K562 (cell line): ENCODE measurements at regions not wholly inside any gene's neighbourhood (a gene's known extent, or its start where the extent isn't known, plus 50 kb on each side); places are given as distances from the start of the nearest gene placed in this dataset.

Experiments
- BRF2 ChIP-seq: IDR thresholded peaks from 3 replicates; pipeline ENCODE4 v1.6.1; 2011; ENCODE audit warnings: borderline replicate concordance, mild to moderate bottlenecking; ENCODE audit not compliant: insufficient read length, insufficient read depth
- CHCHD3 ChIP-seq: fragments of 250-450 bp; sonication (Bioruptor Pico); IDR thresholded peaks from 2 replicates; pipeline ENCODE4 v2.1.2; 2022; ENCODE audit warnings: mild to moderate bottlenecking
- ELF1 ChIP-seq: fragments of 200-800 bp; sonication (Bioruptor generic); IDR thresholded peaks from 2 replicates; pipeline ENCODE4 v1.6.1; 2016; ENCODE audit warnings: missing genetic modification characterization, missing compliant biosample characterization
- FOXK1 ChIP-seq: sonication (generic); formaldehyde crosslinking; IDR thresholded peaks from 2 replicates; pipeline ENCODE4 v1.8.0; 2022; ENCODE audit warnings: missing genetic modification reagents, mild to moderate bottlenecking, borderline replicate concordance
- FOXM1 ChIP-seq, 2 experiments: fragments of 450-650 bp in 1 of 2; sonication (generic) in 1 of 2; formaldehyde crosslinking in 1 of 2; IDR thresholded peaks; 2 replicates each; pipeline versions ENCODE4 v1.6.1 to v1.9.0; 2017 to 2022; ENCODE audit warnings: low read depth in 2 of 2, mild to moderate bottlenecking in 2 of 2, missing genetic modification reagents in 1 of 2, moderate library complexity in 1 of 2
- GATA2 ChIP-seq: sonication (generic); formaldehyde crosslinking; IDR thresholded peaks from 2 replicates; pipeline ENCODE4 v1.4.0; 2020; ENCODE audit warnings: mild to moderate bottlenecking, missing genetic modification reagents
- MECOM ChIP-seq: fragments of 250-450 bp; sonication (Bioruptor Pico); IDR thresholded peaks from 2 replicates; pipeline ENCODE4 v1.8.0; 2022; ENCODE audit warnings: inconsistent platforms
- NR4A1 ChIP-seq, 2 experiments: fragments of 250-450 bp in 1 of 2; fragments of 450-650 bp in 1 of 2; sonication (Bioruptor Pico) in 1 of 2; IDR thresholded peaks; 2 replicates each; pipeline versions ENCODE4 v1.4.0 to v1.6.1; 2016 to 2020; ENCODE audit warnings: mild to moderate bottlenecking in 2 of 2, missing compliant biosample characterization in 1 of 2, missing genetic modification characterization in 1 of 2, moderate library complexity in 1 of 2
- PHF21A ChIP-seq: fragments of 450-650 bp; IDR thresholded peaks from 2 replicates; pipeline ENCODE4 v1.6.1; 2017; ENCODE audit warnings: low read depth, borderline replicate concordance
- POLR2AphosphoS2 ChIP-seq: IDR thresholded peaks from 2 replicates; pipeline ENCODE4 v1.6.1; 2012; ENCODE audit warnings: low read length, improper control_type of control experiment
- SOX6 ChIP-seq: fragments of 450-650 bp; IDR thresholded peaks from 2 replicates; pipeline ENCODE4 v1.6.1; 2014; ENCODE audit warnings: mild to moderate bottlenecking
- TCF7 ChIP-seq: sonication (generic); IDR thresholded peaks from 2 replicates; pipeline ENCODE4 v1.6.1; 2016; ENCODE audit warnings: antibody characterized with exemption, borderline replicate concordance
- THRA ChIP-seq: fragments of 450-650 bp; IDR thresholded peaks from 2 replicates; pipeline ENCODE4 v1.6.1; 2017; ENCODE audit warnings: mild to moderate bottlenecking, moderate library complexity
- USF2 ChIP-seq: sonication (generic); formaldehyde crosslinking; IDR thresholded peaks from 2 replicates; pipeline ENCODE4 v1.5.0; 2020; ENCODE audit warnings: missing genetic modification reagents
- ZNF280B ChIP-seq: fragments of 250-450 bp; sonication (Bioruptor Pico); IDR thresholded peaks from 2 replicates; pipeline ENCODE4 v1.5.1; 2021; ENCODE audit warnings: mild to moderate bottlenecking
- ZNF511 ChIP-seq: sonication (generic); formaldehyde crosslinking; IDR thresholded peaks from 2 replicates; pipeline ENCODE4 v1.8.0; 2022; ENCODE audit warnings: mild to moderate bottlenecking, missing genetic modification reagents
- ZNF592 ChIP-seq: fragments of 450-650 bp; IDR thresholded peaks from 2 replicates; pipeline ENCODE4 v1.6.1; 2017; ENCODE audit warnings: antibody characterized with exemption, mild to moderate bottlenecking
- ZNF717 ChIP-seq: fragments of 250-450 bp; sonication (Bioruptor Pico); IDR thresholded peaks from 2 replicates; pipeline ENCODE4 v1.5.0; 2021

GRCh38 chr5:94094793-94095441 lies 353.5 kb upstream of the POU5F2 start (continued):
- TF ChIP-seq ELF1 (tag) (no peak), ZNF717 (CRISPR knock-in tag) (no peak), NR4A1 (CRISPR knock-in tag; IDR thresholded peaks at IDR 0.05) (no peak), NR4A1 (tag; IDR thresholded peaks at IDR 0.05) (no peak; the same call in 1 of the 2 replicates), FOXK1 (CRISPR knock-in tag) (no peak), USF2 (no peak), POLR2AphosphoS2 (no peak), MECOM (CRISPR knock-in tag) (no peak), SOX6 (peak; percentile 86), ZNF280B (CRISPR knock-in tag) (no peak), PHF21A (no peak), BRF2 (no peak), GATA2 (CRISPR knock-in tag) (peak; percentile 73; the same call in 1 of the 2 replicates), CHCHD3 (CRISPR knock-in tag) (no peak), TCF7 (no peak), ZNF592 (0 out of 2 replicates have a peak, but pooled peaks have one; percentile 27), FOXM1 (IDR thresholded peaks at IDR 0.05; ENCODE audit: low read depth) (peak; percentile 29; the same call in 1 of the 2 replicates), FOXM1 (CRISPR knock-in tag; IDR thresholded peaks at IDR 0.05; ENCODE audit: low read depth) (no peak), ZNF511 (CRISPR knock-in tag) (no peak), THRA (no peak)
